BLaER1 treated with 17β-estradiol and CSF1 and Interleukin-3, amounts not matched to agents 10 nM and 100 nM (cell line): ENCODE measurements at regions not wholly inside any gene's neighbourhood (a gene's known extent, or its start where the extent isn't known, plus 50 kb on each side); places are given as distances from the start of the nearest gene placed in this dataset.

Experiments used
- H3K27ac ChIP-seq, 11 experiments: shearing (Covaris generic); formaldehyde crosslinking; 2 replicates each; pipeline ENCODE4 v1.8.1; 2022
- H3K27me3 ChIP-seq, 11 experiments: shearing (Covaris generic); formaldehyde crosslinking; 2 replicates each; pipeline ENCODE4 v1.8.1; 2022
- H3K36me3 ChIP-seq, 11 experiments: shearing (Covaris generic); formaldehyde crosslinking; 2 replicates each; pipeline ENCODE4 v1.8.1; 2022
- H3K4me1 ChIP-seq, 10 experiments: shearing (Covaris generic); formaldehyde crosslinking; 2 replicates each; pipeline ENCODE4 v1.8.1; 2022
- H3K4me2 ChIP-seq, 11 experiments: shearing (Covaris generic); formaldehyde crosslinking; 2 replicates each; pipeline ENCODE4 v1.8.1; 2022
- H3K4me3 ChIP-seq, 10 experiments: shearing (Covaris generic); formaldehyde crosslinking; 2 replicates each; pipeline ENCODE4 v1.8.1; 2022
- H3K9ac ChIP-seq, 11 experiments: shearing (Covaris generic); formaldehyde crosslinking; 2 replicates each; pipeline ENCODE4 v1.8.1; 2022
- H3K9me3 ChIP-seq, 11 experiments: shearing (Covaris generic); formaldehyde crosslinking; replicated peaks in 1 of 11; 2 replicates each; pipeline ENCODE4 v1.8.1; 2022
- H4K20me1 ChIP-seq, 11 experiments: shearing (Covaris generic); formaldehyde crosslinking; 2 replicates each; pipeline ENCODE4 v1.8.1; 2022
- Cebpa-rat ChIP-seq, 11 experiments: shearing (Covaris generic); IDR thresholded peaks; 2 replicates each; pipeline ENCODE4 v1.8.1; 2022

DNA sequence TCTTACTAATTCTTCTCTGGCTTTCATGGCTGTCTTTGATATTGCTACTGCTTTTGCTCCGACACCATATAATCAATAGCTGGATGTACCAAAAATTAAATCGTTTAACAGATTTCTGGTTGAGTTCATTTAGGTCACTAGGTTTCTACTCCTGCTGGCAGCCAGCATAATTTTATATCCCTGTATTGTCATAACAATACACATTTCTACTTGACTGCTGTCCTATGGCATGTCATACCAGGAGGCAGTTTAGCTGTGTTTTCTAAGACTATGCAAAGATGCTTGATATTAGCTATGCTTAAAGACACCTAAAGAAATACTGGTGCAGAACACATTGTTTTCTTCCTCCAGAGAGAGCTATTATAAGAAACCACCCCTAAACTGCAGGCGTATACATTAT is 337.2 kb upstream of the CDH6 start:
- Histone ChIP-seq H3K4me2 (no peak overlapping the region), H3K9ac (no peak overlapping the region), H3K36me3 (no peaks in the 10 kb centered on the region), H4K20me1 (no peaks in the 10 kb centered on the region), H3K4me1 (no peaks in the 10 kb centered on the region), H3K27me3 (no peaks in the 10 kb centered on the region), H3K27ac (no peak overlapping the region), H3K9me3 (no peaks in the 10 kb centered on the region), H3K4me3 (no peak overlapping the region)
- TF ChIP-seq Cebpa-rat (IDR thresholded peaks at IDR 0.05): no peak

DNA sequence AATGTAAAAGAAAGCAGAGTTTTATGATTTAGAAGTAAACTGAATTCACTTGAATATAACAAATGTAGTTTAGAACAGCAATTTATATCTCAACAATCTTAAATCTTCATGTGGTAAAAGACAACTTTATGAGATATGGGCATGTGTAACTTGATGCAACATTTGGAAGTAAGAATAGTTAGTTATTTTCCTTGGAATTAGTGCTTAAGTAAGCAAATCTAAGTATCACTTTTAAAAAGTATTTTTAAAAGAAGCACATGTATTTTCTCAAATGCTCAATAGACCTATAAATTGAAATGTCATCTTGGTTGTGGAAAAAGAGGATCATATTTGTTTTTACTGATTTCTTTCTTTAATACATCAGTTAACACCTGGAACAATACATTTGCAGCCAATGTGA is 340.3 kb upstream of the CDH6 start:
- Histone ChIP-seq H3K27me3 (no peaks in the 10 kb centered on the region), H3K4me1 (peaks cover 0 to 16% (median 8%) of the 10 kb centered on the region in 10 experiments; a peak in 12 of 20 replicates), H3K36me3 (no peaks in the 10 kb centered on the region), H3K4me2 (no peak overlapping the region), H3K9ac (no peak overlapping the region), H3K9me3 (no peaks in the 10 kb centered on the region), H3K27ac (no peak overlapping the region), H3K4me3 (no peak overlapping the region), H4K20me1 (no peaks in the 10 kb centered on the region)
- no peak for TF ChIP-seq Cebpa-rat (IDR thresholded peaks at IDR 0.05)

DNA sequence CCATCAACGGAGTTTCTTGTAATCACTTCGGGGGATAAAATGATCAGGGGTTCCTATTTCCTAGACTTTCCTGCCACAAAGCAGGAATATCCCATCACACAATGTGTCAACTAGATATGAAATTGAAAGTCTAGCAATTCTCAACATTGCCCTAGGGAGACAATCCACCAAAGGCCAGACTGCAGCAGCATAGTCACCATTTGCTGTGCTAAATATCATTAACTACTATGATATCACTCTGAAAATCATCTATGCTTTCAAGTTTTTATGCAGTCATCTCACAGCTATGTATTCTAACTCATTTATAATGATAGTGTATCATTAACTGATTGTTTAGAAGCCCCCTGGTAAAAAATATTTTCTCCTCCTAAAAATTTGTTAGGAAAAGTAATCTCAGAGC is 342.6 kb upstream of the CDH6 start:
- Histone ChIP-seq H3K4me2 (peak overlapping the region in 2 of 11 experiments; percentile 2 to 44; a peak in 1 of 22 replicates), H4K20me1 (no peaks in the 10 kb centered on the region), H3K9ac (no peak overlapping the region), H3K4me1 (peaks cover 0 to 16% (median 8%) of the 10 kb centered on the region in 10 experiments; a peak in 12 of 20 replicates), H3K36me3 (no peaks in the 10 kb centered on the region), H3K27ac (no peak overlapping the region), H3K4me3 (no peak overlapping the region), H3K9me3 (no peaks in the 10 kb centered on the region), H3K27me3 (no peaks in the 10 kb centered on the region)
- TF ChIP-seq Cebpa-rat (IDR thresholded peaks at IDR 0.05): no peak

DNA sequence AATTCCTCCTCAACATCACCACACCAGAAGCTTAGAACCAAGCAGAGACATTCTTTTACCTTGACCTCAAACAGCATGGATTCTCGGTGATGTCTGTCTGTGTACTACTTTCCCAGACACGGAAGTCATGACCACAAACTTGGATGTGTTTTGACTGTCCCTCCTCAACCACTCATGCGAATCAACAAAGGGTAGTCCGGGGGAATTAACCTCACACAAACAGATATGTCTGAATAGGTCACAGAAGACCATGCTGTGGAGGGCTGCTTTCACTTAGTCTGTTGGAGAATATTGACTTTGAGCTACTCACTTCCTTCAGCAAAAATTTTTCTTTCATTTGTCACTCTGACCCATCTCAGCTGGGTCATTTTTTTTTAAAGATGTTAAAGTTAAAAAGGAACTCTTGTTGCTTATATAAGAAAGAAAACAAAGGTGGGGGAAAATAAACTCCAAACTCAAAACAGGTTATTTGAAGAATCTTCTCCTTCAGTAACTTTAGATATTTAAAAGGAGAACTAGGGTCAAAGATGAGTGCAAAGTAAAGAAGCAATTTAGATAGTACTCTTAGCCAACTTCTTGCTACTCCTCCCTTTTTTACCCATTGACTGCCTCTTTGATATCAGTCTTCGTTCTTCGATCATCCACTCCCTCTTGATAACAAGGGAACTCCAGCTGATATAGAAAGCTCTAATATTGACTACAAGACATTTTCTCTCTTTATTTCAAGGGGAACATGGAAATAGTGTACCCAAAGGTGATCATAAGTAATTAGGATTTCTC is 343.4 kb upstream of the CDH6 start:
- H3K27ac ChIP-seq: no peak overlapping the region
- H3K4me2 ChIP-seq: peak overlapping the region in 10 of 11 experiments; percentile 4 to 54 (median 36); a peak in 18 of 22 replicates
- H3K4me3 ChIP-seq: no peak overlapping the region
- H3K9me3 ChIP-seq: no peaks in the 10 kb centered on the region
- no peaks in the 10 kb centered on the region for H3K27me3 ChIP-seq
- peaks cover 0 to 16% (median 8%) of the 10 kb centered on the region in 10 experiments; a peak in 12 of 20 replicates for H3K4me1 ChIP-seq
- no peak overlapping the region for H3K9ac ChIP-seq
- TF ChIP-seq Cebpa-rat (IDR thresholded peaks at IDR 0.05): no peak
- no peaks in the 10 kb centered on the region for H4K20me1 ChIP-seq
- H3K36me3 ChIP-seq: no peaks in the 10 kb centered on the region

DNA sequence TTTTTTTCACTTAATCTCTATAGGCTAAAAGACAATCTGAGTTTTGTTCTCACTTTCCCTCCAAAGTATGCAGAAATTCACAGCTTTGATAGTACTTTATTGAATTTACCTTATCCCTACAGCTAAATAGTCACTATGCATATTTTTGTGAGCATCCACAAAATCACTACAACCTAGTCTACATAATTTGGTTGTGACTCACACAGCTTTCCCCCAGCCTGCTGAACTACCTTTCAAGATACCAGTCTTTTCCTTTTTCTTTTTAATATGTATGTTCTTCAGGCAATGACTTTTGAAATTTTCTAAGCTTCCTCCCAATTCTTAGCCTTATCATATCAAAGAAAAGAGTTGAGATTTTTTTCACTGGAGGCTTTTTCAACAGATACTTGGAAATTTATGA is 347.3 kb upstream of the CDH6 start:
- Histone ChIP-seq H3K9ac (no peak overlapping the region), H3K9me3 (no peaks in the 10 kb centered on the region), H3K4me1 (peaks cover 0 to 23% (median 9%) of the 10 kb centered on the region in 10 experiments; a peak in 12 of 20 replicates), H3K27ac (no peak overlapping the region), H3K36me3 (no peaks in the 10 kb centered on the region), H3K27me3 (no peaks in the 10 kb centered on the region), H3K4me2 (no peak overlapping the region), H4K20me1 (no peaks in the 10 kb centered on the region), H3K4me3 (no peak overlapping the region)
- no peak for TF ChIP-seq Cebpa-rat (IDR thresholded peaks at IDR 0.05)

DNA sequence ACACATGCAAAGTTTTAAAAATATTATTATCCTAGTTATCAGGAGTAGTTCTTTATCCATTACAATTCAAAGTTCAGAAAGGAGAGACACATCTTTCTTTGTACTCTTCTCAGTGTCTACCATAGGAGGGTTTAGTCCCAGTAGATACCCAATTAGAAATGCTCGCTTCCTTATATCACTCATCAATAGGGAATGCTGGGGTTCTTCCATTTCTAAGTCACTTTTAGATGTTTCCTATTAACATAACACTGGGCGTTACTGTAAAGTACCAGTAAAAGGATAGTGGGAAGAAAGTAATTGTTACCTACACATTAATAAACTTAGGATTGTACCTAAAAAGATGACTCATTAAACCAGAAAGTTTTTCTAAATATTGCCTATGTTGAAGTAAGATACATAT is 348.3 kb upstream of the CDH6 start:
- no peaks in the 10 kb centered on the region for H3K36me3 ChIP-seq
- no peak overlapping the region for H3K27ac ChIP-seq
- no peaks in the 10 kb centered on the region for H3K27me3 ChIP-seq
- peaks cover 0 to 27% (median 15%) of the 10 kb centered on the region in 10 experiments; a peak in 15 of 20 replicates for H3K4me1 ChIP-seq
- no peak overlapping the region for H3K9ac ChIP-seq
- H3K4me3 ChIP-seq: no peak overlapping the region
- no peaks in the 10 kb centered on the region for H3K9me3 ChIP-seq
- no peak overlapping the region for H3K4me2 ChIP-seq
- no peak for TF ChIP-seq Cebpa-rat (IDR thresholded peaks at IDR 0.05)
- no peaks in the 10 kb centered on the region for H4K20me1 ChIP-seq

DNA sequence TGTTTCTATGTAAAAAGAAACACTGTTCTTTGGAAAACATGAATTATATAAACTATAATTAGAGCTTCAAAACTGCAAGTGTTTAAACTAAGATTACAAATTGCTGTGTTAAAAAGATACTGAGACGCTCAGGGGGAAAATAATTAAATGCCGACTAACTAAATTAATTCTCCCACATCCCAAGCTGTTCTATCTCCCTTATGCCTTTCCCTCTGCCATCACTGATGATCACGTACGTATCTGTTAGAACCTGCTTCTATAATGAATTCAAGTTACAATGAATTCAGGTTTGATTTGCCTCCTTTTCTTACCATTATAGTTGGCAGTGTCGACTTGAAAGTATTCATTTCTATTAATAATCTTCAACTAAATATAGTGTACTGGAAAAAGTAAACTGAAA is 349.9 kb upstream of the CDH6 start:
- Histone ChIP-seq H3K4me1 (peaks cover 0 to 31% (median 19%) of the 10 kb centered on the region in 10 experiments; a peak in 16 of 20 replicates), H3K4me3 (no peak overlapping the region), H3K27ac (no peak overlapping the region), H3K36me3 (no peaks in the 10 kb centered on the region), H3K4me2 (no peak overlapping the region), H4K20me1 (no peaks in the 10 kb centered on the region), H3K27me3 (no peaks in the 10 kb centered on the region), H3K9ac (no peak overlapping the region), H3K9me3 (no peaks in the 10 kb centered on the region)
- no peak for TF ChIP-seq Cebpa-rat (IDR thresholded peaks at IDR 0.05)

DNA sequence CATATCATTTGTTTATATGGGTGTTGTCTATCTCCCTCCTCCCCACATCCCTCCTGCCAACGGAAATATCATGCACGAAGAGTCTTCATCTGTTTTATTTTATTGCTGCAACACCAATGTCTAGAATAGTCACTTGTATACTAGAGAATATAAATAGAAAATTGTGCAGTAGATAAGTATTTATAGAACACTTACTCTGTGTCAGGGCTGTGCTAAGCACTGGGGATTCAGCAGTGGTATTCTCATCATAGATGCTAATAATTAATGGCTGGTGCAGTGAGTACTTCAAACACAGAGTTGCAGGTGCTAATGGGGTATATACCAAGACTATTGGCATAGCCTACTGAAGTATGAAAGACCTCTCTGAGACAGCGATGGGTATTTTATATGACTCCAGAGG is 353.5 kb upstream of the CDH6 start:
- Histone ChIP-seq H3K4me3 (no peak overlapping the region), H3K4me1 (peaks cover 0 to 39% (median 20%) of the 10 kb centered on the region in 10 experiments; a peak in 16 of 20 replicates), H3K9ac (peak overlapping the region in 1 of 11 experiments; percentile 65; a peak in 1 of 22 replicates), H4K20me1 (no peaks in the 10 kb centered on the region), H3K9me3 (peaks cover 0 to 8% (median 0%) of the 10 kb centered on the region in 11 experiments; a peak in 3 of 22 replicates), H3K27ac (peak overlapping the region in 6 of 11 experiments; percentile 39 to 84 (median 57); a peak in 9 of 22 replicates), H3K4me2 (peak overlapping the region in 8 of 11 experiments; percentile 20 to 58 (median 45); a peak in 16 of 22 replicates), H3K27me3 (no peaks in the 10 kb centered on the region), H3K36me3 (no peaks in the 10 kb centered on the region)
- TF ChIP-seq Cebpa-rat (IDR thresholded peaks at IDR 0.05): no peak

DNA sequence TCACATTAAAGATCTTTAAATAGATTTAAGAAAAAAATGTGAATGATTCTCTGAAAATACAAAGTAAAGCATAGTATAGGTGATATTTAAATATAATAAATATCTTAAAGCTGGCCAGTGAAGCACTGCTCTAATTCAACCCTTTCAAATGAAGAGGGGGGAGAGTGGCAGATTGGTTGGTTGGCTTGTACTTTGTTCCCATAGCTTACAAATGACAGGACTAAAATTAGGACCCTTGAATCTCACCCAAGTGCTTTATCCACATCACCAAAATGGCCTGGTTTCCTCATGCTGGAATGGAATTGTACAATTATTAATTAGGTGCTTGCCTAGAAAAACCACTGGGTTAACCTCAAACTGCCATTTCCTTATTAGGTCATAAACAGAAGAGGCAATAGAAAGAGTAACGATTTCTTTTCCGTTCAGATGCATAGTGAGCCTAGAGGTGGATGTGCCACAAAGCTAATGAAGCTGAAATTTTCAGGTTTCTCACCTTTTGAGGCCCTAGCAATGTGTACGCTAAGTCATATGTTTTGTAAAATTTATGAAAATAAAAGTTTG is 354.5 kb upstream of the CDH6 start:
- no peaks in the 10 kb centered on the region for H4K20me1 ChIP-seq
- H3K4me2 ChIP-seq: peak overlapping the region in 8 of 11 experiments; percentile 20 to 58 (median 45); a peak in 13 of 22 replicates
- H3K9me3 ChIP-seq: peaks cover 0 to 8% (median 0%) of the 10 kb centered on the region in 11 experiments; a peak in 4 of 22 replicates
- no peaks in the 10 kb centered on the region for H3K27me3 ChIP-seq
- peak overlapping the region in 1 of 11 experiments; percentile 65; a peak in 2 of 22 replicates for H3K9ac ChIP-seq
- peaks cover 0 to 39% (median 20%) of the 10 kb centered on the region in 10 experiments; a peak in 16 of 20 replicates for H3K4me1 ChIP-seq
- TF ChIP-seq Cebpa-rat (IDR thresholded peaks at IDR 0.05): no peak
- H3K36me3 ChIP-seq: no peaks in the 10 kb centered on the region
- no peak overlapping the region for H3K4me3 ChIP-seq
- peak overlapping the region in 6 of 11 experiments; percentile 14 to 84 (median 56); a peak in 10 of 22 replicates for H3K27ac ChIP-seq
